ENCODE measurements at regions not wholly inside any gene's neighbourhood (a gene's known extent, or its start where the extent isn't known, plus 50 kb on each side); places are given as distances from the start of the nearest gene placed in this dataset.
"Not testable (repeated sequence)": the region's sequence is repeated elsewhere in the genome, so short reads cannot be mapped to it uniquely, and the experiment has no call there.

DNA sequence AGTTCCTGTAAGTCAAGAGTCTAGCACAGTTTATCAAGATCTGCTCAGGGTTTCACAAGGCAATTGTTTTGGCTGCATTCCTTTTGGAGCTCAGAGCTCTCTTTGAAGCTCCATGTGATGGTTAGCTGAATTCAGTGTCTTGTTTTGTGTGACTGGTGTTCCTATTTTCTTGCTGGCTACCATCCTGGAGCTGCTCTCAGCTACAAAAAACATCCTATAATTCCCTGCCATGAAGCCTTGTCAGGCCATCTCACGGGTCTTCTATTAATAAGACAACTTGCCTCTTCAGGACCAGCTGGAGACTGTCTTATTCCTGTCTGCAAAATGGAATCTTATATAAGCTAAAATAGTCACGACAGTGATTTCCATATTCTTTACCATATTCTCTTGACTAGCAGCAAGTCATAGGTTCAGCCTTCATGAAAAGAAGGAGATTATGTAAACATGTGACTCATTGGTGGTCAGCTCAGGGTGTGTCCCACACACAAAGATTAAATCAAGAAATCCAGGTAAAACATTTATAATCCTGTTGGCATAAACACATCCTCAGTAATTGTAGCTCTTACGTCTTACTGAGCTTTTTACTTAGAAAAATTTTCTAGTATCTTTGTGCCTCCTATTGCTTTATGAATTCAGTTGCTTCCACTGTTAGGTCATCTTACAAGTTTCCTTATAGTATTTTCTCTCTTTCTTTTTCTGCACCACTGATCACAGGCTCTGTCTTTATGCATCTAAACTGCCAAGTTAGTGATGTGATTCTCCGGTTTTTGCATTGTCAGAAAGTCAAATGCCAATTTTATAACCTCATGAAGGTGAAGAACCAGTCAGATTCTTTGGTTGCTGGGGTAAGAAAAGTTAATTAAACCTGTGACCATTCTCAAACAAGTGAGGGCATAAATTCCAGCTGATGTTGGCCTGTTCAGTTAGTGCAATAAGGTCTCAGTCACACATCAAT lies 378.5 kb upstream of the MGAT4C start:
- DNase-seq, result no peak

GRCh38 chr12:86627001-86627400 lies 370.8 kb upstream of the MGAT4C start:
- DNase-seq, result no peak

- DNase-seq, result no peak
Measured at GRCh38 chr12:86623267-86623666, 367.1 kb upstream of the MGAT4C start.

DNA sequence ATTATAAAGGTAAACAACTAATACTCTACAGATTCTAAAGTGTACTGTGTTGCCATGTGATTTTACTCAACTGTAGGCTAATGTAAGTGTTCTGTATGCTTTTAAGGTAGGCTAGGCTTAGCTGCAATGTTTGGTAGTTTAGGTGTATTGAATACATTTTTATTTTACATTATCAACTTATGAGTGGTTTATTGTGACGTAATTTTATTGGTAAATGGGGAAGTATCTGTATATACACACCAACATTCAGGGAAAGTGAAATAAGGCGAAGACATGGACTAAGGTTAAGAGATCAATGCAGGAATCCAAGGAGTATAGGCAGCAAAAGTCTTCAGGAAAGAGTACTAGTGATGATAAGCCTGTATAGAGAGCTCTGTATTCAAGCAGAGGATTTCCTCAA lies 365.8 kb upstream of the MGAT4C start:
- DNase-seq, result no peak

- no peak for DNase-seq
Measured at GRCh38 chr12:86613311-86613710, 357.1 kb upstream of the MGAT4C start.

GRCh38 chr12:86608638-86609037 lies 352.4 kb upstream of the MGAT4C start:
- DNase-seq, result no peak

GRCh38 chr12:86601550-86602308 lies 345.5 kb upstream of the MGAT4C start:
- DNase-seq, result no peak

GRCh38 chr12:86600664-86601231 lies 344.6 kb upstream of the MGAT4C start:
- no peak for DNase-seq

DNA sequence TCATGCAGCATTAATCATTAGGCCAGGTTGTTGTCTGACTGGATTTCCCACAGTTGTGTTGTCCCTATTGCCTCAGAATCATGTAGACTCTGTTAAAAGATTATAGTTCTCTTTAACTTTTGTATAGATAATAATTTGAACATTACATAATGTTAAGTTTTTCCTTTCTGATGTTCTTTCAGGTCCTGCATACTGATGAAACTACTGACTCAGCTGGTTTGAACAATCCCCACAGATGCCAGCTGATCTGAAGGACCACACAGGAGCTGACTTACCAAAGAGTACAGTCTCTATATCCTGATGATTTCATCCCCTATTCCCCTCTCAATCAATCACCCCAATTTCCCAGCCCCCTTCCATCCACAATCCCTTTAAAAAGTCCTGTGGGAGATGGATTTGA lies 341.2 kb upstream of the MGAT4C start:
- DNase-seq, result no peak

- no peak for DNase-seq
Measured at GRCh38 chr12:86590296-86590695, 334.1 kb upstream of the MGAT4C start.

DNA sequence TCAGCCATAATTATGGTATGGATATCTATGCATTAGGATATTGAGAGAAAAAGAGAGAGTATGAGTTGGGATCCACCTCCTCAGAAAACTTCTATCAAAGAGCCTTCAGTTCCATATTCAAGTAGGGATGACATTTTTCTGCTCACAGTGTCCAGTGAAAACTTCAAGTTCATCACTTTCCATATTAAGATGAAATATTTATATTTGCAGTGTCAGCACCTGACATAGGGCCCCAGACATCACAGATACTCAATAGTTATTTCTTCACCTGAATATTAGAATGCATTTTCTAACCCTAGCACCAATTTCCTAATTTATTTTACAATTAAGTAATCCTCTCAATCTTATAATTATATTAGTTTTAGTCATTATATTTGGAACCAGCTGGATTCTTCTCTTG lies 318.0 kb upstream of the MGAT4C start:
- no peak for DNase-seq

DNA sequence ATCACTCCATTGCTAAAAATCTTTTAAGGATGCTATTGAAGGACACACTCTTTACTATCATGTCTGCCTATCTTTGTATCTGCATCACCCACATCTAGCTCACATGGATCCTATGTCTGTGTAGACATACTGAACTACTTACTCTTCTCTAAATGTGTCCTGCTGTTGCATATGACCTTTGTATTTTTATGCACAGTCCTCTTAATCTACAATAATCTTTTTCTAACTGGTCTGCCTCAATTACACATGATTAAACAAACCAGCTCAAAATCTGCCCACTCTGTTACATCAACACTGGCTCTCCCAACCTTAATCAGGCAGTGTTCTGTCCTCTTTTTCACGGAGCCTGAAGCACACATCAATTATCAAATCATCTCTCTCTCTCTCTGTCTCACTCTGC lies 316.3 kb upstream of the MGAT4C start:
- DNase-seq, result no peak

DNA sequence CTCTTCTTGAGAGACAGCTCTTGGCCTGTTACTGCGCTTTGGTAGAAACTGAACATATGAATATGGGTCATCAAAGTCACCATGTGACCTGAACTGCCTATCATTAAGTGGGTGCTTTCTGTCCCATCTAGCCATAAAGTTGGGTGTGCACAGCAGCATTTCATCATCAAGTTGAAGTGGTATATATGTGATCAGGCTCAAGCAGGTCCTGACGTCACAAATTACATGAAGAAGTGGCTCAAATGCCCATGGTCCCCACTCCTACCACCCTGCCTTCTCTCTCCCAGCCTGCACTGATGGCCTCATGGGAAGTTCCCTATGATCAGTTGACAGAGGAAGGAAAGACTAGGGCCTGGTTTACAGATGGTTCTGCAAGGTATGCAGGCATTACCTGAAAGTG lies 308.8 kb upstream of the MGAT4C start:
- DNase-seq, result no peak

GRCh38 chr12:86555491-86555890 lies 299.3 kb upstream of the MGAT4C start:
- not testable (repeated sequence) for DNase-seq

DNA sequence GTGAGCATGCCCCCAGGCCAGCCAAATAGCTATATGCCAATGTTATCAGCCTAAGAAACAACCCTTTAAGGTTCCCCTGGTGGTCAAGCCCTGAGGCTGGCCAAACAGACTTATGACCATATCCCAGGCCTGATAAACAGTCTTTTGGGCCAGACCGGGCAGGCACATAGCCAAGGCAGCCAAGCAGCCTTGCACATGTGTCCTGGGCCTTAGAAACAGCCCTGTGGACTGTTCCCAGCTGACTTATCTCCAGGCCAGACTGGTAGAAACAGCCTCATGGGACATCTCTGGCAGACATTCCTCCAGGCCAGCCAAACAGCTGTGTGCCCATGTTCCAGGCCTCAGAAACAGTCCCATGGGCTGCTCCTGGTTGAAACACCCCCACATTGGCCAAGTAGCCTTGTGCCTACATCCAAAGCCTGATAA lies 295.0 kb upstream of the MGAT4C start:
- no peak for DNase-seq

GRCh38 chr12:86550218-86551145 lies 294.3 kb upstream of the MGAT4C start:
- DNase-seq, result no peak

DNA sequence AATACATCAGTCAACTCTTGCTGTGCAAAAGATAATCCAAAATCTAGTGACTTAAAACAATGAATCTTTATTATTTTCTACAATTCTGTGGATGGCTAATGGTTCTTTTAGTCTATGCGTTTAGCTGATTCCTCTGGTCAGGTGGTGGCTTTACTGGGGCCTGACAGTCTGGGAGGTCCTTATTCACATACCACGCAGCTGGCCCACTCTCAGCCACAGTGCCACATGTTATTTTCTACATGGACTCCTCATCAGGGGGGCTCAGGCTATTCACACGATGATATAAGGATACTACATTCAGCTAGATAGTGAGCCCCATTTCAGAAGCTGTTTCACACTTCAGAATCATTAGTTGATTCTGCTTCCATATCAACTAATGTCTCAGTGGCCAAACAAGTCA lies 287.5 kb upstream of the MGAT4C start:
- DNase-seq, result no peak

DNA sequence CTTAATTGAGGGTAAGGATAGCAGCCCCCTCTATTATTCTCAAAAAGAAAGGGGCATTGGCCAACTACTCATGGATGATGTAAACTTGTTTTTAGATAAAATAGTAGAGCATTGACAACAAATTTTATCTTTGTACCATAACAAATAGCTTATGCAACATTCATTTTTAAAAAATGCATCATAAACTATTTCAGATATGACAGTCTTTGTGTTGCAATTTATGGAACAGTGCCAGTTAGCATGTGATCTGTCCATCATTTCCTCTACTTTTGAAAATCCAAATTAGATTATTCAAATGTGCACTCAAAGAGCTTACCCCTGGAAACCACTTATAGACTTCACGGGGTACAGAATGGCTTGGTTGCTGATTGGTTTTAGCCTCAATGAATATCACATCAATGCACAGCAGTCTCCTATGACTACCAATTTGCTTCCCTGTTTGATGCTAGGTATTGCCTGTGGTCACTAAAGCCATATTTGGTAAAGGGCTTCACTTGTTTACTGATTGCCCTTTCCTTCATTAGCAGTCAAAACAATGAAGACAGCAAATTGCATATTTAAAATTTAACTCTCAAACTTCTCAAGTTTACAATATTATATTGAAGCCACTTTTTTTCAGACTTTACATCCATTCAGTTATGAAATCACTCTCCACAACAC lies 274.9 kb upstream of the MGAT4C start:
- DNase-seq, result no peak

DNA sequence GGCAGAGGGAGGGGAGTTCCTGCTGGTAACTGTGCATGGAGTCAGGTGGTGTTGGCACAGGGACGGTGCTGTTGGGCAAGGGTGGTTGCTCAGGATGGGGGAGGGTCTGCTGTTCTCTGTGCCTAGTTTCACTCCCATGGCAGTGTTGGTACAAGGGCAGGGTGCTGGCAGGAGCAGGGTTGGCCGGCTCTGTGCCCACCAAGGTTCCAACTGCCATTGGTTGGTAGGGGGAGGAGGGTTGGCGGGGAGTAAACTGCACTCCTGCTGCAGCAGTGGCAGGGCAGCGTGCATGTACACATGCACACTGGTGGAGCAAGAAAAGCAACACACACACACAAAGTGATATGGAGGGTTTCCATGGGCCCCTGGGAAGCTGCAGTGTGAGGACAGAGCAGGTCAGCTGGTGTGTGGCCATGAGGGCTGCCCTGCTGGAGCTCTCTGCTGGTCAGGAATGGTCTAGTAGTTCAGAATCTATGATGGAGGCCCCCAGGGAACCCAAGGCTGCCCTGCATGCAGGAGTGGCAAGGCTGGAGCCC lies 269.9 kb upstream of the MGAT4C start:
- no peak for DNase-seq

- no peak for DNase-seq
Measured at GRCh38 chr12:86523844-86524243, 267.7 kb upstream of the MGAT4C start.

DNA sequence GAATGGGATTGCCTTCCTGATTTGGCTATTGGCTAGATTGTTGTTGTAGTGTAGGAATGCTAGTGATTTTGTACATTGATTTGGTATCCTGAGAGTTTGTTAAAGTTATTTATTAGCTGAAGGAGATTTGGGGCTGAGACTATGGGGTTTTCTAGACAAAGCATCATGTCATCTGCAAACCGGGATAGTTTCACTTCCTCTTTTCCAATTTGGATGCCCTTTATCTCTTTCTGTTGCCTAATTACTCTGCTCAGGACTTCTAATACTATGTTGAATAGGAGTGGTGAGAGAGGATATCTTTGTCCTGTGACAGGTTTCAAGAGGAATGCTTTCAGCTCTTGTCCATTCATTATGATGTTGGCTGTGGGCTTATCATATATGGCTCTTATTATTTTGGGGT lies 265.7 kb upstream of the MGAT4C start:
- no peak for DNase-seq

DNA sequence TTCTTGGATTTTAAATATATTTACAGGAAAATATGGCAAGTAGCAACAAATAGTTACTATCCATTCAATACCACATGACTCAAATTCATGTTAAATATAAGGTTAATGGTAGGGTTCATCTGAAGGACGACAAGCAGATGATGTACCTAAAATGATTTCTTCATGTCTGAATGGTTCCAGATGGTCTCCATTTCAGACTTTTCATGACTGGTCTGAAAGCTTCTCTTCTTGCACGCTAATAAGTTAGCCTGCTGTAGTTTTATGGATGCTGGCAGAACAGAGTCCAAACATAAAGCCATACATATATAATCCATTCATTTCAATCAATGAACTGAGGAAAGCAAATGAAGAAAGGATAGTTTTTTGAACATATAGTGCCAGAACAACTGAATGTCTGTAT lies 257.0 kb upstream of the MGAT4C start:
- DNase-seq, result no peak
